ENCODE measurements at regions not wholly inside any gene's neighbourhood (a gene's known extent, or its start where the extent isn't known, plus 50 kb on each side); places are given as distances from the start of the nearest gene placed in this dataset.
"Not testable (repeated sequence)": the region's sequence is repeated elsewhere in the genome, so short reads cannot be mapped to it uniquely, and the experiment has no call there.

DNA sequence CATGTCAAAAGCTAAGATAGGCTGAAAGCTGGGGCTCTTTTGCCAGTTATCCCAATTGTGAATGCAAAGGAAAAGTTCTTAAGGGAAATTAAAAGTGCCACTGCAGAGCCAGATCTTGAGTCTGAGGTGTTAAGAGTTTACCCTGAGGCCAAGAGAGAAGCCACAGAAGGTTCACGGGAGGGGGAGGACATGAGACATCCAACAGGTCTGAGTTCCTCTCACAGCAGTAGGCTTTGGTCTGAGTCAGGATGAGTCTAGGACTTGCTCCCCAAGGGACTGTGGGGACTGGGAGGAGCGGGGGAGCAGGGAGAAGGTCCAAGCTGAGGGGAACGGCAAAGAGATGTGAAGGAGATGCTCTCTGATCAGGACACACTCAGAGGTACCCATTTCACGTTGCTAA, 411.2 kb upstream of the CAMK1G start:
- no peaks in the 10 kb centered on the region for H3K4me1 Mint-ChIP-seq (ENCODE audit: low read depth)
- H3K9me3 Mint-ChIP-seq, result peaks cover 4% of the 10 kb centered on the region
- ATAC-seq (no peak), DNase-seq (no peak)
- intact Hi-C loops (cut with micrococcal nuclease), result no loop called here
- POLR2A ChIA-PET, result no interaction called here
- H3K27ac Mint-ChIP-seq, result no peak overlapping the region
- TF ChIP-seq, protein P1, sequence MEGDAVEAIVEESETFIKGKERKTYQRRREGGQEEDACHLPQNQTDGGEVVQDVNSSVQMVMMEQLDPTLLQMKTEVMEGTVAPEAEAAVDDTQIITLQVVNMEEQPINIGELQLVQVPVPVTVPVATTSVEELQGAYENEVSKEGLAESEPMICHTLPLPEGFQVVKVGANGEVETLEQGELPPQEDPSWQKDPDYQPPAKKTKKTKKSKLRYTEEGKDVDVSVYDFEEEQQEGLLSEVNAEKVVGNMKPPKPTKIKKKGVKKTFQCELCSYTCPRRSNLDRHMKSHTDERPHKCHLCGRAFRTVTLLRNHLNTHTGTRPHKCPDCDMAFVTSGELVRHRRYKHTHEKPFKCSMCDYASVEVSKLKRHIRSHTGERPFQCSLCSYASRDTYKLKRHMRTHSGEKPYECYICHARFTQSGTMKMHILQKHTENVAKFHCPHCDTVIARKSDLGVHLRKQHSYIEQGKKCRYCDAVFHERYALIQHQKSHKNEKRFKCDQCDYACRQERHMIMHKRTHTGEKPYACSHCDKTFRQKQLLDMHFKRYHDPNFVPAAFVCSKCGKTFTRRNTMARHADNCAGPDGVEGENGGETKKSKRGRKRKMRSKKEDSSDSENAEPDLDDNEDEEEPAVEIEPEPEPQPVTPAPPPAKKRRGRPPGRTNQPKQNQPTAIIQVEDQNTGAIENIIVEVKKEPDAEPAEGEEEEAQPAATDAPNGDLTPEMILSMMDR (IDR thresholded peaks at IDR 0.05), result no peak
- H3K27me3 Mint-ChIP-seq, result peaks cover 4% of the 10 kb centered on the region
- H3K36me3 Mint-ChIP-seq (ENCODE audit: low read depth), result no peaks in the 10 kb centered on the region
- CTCF ChIA-PET, result no interaction called here
- H3K4me3 Mint-ChIP-seq, result no peak overlapping the region

DNA sequence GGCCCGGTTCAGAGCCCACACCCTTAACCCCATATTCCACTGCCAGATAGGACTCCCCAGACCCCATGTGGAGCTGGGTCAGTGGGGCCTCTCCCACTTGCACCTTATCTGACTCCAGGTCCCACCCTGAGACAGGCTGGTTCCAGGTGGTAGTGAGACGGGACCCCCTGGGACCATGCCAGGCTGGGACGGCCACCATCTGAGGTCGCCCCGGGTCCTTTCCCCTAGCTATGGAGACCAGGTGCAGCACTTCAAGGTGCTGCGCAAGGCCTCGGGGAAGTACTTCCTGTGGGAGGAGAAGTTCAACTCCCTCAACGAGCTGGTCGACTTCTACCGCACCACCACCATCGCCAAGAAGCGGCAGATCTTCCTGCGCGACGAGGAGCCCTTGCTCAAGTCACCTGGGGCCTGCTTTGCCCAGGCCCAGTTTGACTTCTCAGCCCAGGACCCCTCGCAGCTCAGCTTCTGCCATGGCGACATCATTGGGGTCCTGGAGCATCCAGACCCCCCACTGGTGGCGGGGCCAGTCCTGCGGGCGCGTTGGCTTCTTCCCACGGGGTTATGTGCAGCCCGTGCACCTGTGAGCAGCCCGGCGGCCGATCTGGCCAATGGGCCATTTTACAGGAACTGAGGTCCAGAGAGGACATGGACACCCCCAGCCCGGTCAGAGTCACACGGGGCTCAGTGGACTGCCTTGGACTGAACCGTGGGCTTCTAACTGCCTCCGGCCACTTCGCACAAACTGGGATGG, 410.5 kb upstream of the CAMK1G start:
- H3K4me1 Mint-ChIP-seq (ENCODE audit: low read depth); H3K27me3 Mint-ChIP-seq; CTCF ChIA-PET; H3K36me3 Mint-ChIP-seq (ENCODE audit: low read depth); H3K27ac Mint-ChIP-seq; H3K9me3 Mint-ChIP-seq; DNase-seq; ATAC-seq; intact Hi-C loops (cut with micrococcal nuclease); POLR2A ChIA-PET; H3K4me3 Mint-ChIP-seq: not testable (repeated sequence)

- intact Hi-C loops (cut with micrococcal nuclease); H3K36me3 Mint-ChIP-seq (ENCODE audit: low read depth); ATAC-seq; H3K27ac Mint-ChIP-seq; H3K27me3 Mint-ChIP-seq; H3K4me3 Mint-ChIP-seq; CTCF ChIA-PET; H3K9me3 Mint-ChIP-seq; POLR2A ChIA-PET; DNase-seq; H3K4me1 Mint-ChIP-seq (ENCODE audit: low read depth): not testable (repeated sequence)
Measured at GRCh38 chr1:209173796-209174195, 409.7 kb upstream of the CAMK1G start.

DNA sequence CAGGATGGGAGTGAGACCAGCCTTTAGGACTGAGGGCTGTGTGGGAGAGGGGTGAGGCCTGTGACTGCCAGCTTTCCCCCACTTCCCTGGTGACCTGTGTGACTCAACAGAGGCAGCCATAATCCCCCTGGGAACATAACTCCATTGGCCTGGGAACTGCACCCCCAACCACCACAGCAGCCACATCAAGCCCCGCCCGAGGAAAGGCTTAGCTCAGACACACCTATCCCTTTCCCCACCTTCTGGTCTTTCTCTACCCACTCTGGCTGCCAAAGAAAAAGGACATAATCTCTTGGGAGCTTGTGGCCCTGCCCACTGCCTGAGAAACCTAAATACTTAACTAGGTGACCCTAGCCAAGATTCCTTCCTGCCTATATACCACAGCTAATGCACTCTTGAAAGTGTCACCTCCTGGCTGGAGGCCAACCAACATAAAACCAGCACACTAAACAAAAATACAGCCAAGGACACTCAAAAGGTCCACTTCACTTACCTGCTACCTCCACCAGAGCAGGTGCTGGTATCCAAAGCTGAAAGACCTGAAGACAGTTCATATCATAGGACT, 406.6 kb upstream of the CAMK1G start:
- DNase-seq (no peak), ATAC-seq (no peak)
- TF ChIP-seq, protein P1 (IDR thresholded peaks at IDR 0.05), result no peak
- CTCF ChIA-PET, result no interaction called here
- no peak overlapping the region for H3K4me3 Mint-ChIP-seq
- H3K9me3 Mint-ChIP-seq, result peaks cover 8% of the 10 kb centered on the region
- H3K27ac Mint-ChIP-seq, result no peak overlapping the region
- H3K4me1 Mint-ChIP-seq (ENCODE audit: low read depth), result no peaks in the 10 kb centered on the region
- intact Hi-C loops (cut with micrococcal nuclease), result no loop called here
- no peaks in the 10 kb centered on the region for H3K36me3 Mint-ChIP-seq (ENCODE audit: low read depth)
- POLR2A ChIA-PET, result no interaction called here
- peaks cover 2% of the 10 kb centered on the region for H3K27me3 Mint-ChIP-seq

- CTCF ChIA-PET, result no interaction called here
- Mint-ChIP-seq H3K27me3 (peaks cover 3% of the 10 kb centered on the region), H3K4me3 (no peak overlapping the region), H3K36me3 (ENCODE audit: low read depth) (no peaks in the 10 kb centered on the region), H3K9me3 (peaks cover 10% of the 10 kb centered on the region), H3K4me1 (ENCODE audit: low read depth) (no peaks in the 10 kb centered on the region), H3K27ac (no peak overlapping the region)
- DNase-seq (no peak), ATAC-seq (no peak)
- intact Hi-C loops (cut with micrococcal nuclease), result no loop called here
- TF ChIP-seq, protein P1 (IDR thresholded peaks at IDR 0.05), result no peak
- POLR2A ChIA-PET, result no interaction called here
Measured at GRCh38 chr1:209183195-209183594, 400.3 kb upstream of the CAMK1G start.

DNA sequence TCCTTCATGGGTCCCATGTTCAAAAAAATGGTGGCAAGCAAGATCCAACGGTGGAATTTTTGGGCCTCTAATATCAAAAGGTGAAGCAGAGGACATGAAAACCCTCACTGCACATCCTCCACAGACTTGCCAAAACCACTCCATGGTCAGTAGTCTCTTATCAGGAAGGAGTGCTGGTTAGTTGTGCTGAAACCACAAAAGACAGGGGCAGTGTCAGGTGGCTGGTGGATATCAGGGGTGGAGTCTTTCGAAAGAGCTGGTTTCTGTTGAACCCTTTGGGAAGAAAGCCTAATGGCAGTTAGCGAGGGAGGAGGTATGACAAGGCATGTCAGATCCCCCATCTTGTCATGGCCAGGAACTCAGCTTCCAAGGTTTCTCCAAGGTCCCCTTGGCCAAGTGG, 395.9 kb upstream of the CAMK1G start:
- no peak overlapping the region for H3K27ac Mint-ChIP-seq
- DNase-seq (no peak), ATAC-seq (no peak)
- H3K27me3 Mint-ChIP-seq, result peaks cover 4% of the 10 kb centered on the region
- POLR2A ChIA-PET, result no interaction called here
- CTCF ChIA-PET, result no interaction called here
- H3K9me3 Mint-ChIP-seq, result peaks cover 2% of the 10 kb centered on the region
- intact Hi-C loops (cut with micrococcal nuclease), result no loop called here
- no peaks in the 10 kb centered on the region for H3K36me3 Mint-ChIP-seq (ENCODE audit: low read depth)
- H3K4me1 Mint-ChIP-seq (ENCODE audit: low read depth), result no peaks in the 10 kb centered on the region
- TF ChIP-seq, protein P1 (IDR thresholded peaks at IDR 0.05), result no peak
- no peak overlapping the region for H3K4me3 Mint-ChIP-seq
